ENCODE measurements at regions not wholly inside any gene's neighbourhood (a gene's known extent, or its start where the extent isn't known, plus 50 kb on each side); places are given as distances from the start of the nearest gene placed in this dataset.
"Not testable (repeated sequence)": the region's sequence is repeated elsewhere in the genome, so short reads cannot be mapped to it uniquely, and the experiment has no call there.

GRCh38 chr1:200496937-200497336, 87.1 kb upstream of the ZNF281 start:
- DNase-seq (ENCODE audit: low read depth) = peak; percentile 17

DNA sequence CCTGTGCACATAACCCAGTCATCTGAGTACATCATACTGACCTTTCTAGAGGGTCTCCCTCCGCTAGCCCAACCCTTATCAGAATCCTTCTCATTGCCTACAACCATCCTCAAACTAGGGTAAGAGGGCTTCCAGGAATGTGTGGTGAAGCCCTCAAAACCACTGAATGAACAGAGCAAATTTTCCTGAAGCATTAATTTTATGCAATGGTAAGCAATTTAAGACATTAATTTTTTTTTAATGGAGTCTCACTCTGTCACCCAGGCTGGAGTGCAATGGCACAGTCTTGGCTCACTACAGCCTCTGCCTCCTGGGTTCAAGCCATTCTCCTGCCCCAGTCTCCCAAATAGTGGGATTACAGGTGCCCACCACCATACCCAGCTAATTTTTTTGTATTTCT, 86.1 kb upstream of the ZNF281 start:
- no peak for DNase-seq (ENCODE audit: low read depth)

DNA sequence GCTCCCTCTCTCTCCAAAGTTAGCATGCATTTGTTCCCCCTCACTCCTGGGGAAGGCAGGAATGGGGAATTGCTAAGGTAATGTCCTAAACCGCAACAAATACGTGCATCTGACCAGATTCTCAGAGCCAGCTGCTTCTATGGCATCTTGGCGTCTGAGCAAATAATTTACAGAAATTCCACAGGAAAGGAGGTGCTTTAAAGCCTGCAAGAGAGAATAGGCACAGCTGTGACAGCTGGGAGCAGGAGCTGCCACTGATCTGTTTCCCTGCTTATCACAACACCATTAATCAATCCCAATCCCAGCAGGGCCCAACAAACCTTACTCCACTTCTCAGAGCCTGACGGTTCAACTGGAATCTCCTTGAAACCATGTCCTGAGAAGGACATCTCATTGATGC, 83.5 kb upstream of the ZNF281 start:
- DNase-seq (ENCODE audit: low read depth) = no peak

- DNase-seq (ENCODE audit: low read depth) = no peak
These were observed 81.3 kb upstream of the ZNF281 start for GRCh38 chr1:200491103-200491502.

DNA sequence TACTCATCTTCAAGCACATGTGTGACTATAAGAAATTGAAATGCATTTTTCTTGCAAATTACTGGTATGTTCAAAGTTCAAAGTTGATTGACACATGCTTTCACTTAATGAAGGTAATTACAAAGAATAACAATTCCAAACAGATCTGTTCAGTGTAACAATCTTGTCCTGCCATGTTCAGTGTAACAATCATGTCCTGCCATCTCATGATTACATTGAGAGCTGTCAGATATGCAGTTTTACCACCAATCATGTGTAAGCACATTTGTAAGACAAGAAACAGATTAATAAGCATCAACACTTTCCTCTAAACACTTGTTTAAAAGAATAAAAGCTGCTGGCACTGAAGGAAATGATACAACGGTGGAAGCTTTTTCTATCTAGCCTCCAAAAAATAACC, 80.3 kb upstream of the ZNF281 start:
- DNase-seq (ENCODE audit: low read depth) = no peak

DNA sequence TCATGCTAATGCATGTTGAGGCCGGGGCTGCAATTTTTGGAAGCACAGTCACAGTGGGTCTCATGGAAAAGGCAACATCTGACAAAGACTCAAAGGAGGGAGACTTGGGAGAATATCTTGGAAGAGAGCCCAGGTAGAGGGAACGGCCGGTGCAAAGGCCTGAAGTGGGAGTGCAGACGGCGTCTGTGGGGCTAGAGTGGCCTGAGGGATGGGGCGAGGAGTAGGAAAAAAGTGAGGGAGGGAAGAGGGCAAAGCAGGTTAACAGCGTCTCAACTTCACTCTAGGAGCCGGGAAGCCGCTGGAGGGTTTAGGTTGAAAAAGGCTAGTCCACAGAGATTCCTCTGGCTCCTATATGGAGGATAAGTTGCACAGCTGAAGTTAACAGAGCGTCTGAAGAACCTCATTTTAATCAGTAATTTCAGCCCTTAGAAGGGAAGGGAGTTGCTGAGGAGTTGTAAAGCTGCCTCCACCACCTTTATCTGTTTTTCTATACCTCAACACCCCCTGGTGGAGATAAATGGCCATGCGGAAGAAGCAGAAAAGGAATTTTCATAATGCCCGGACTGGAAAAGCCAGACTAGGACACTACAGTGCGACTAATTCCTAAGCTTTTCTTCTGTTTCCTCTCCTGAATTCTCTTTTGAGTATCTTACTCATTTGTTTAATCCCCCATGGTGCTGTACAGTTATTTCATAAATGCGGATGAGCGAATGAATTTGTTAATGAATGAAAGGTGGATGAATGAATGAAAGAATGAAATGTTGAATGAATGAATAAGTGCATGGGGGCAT, 78.7 kb upstream of the ZNF281 start:
- peak; percentile 83 for DNase-seq (ENCODE audit: low read depth)

GRCh38 chr1:200487650-200488049, 77.8 kb upstream of the ZNF281 start:
- no peak for DNase-seq (ENCODE audit: low read depth)

DNA sequence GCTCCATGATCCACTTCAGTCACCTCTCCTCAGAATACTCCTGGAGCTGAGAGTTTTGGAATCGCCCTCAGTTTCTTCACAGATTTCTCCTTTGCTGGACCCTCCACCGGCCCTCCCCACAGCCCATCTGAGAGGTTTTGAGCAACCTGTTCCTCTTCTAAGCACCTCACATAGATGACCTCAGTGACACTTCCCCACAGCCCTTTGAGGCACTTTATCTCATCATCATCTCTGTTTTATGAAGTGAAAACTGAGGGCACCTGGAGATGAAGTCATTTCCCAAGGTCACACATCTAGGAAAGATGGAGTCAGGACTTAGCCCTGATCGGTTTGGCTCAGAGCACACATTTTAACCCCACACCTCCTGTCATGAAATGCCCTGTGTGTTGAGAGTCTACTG, 76.8 kb upstream of the ZNF281 start:
- no peak for DNase-seq (ENCODE audit: low read depth)

DNA sequence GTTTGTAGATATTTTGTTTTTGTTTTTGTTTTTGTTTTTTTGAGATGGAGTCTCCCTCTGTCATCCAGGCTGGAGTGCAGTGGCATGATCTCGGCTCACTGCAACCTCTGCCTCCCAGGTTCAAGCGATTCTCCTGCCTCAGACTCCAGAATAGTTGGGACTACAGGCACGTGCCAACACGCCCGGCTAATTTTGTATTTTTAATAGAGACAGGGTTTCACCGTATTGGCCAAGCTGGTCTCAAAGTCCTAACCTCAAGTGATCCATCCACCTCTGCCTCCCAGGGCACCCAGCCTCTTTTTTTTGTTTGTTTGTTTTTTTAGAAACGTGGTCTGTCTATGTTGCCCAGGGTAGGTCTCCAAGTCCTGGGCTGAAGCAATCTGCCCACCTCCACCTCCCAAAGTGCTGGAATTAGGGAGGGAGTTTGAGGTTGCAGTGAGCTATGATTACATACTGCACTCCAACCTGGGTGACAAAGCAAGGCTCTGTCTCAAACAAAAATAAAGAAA, 74.7 kb upstream of the ZNF281 start:
- DNase-seq (ENCODE audit: low read depth) = not testable (repeated sequence)

GRCh38 chr1:200483491-200484143, 73.8 kb upstream of the ZNF281 start:
- DNase-seq (ENCODE audit: low read depth) = peak; percentile 99

- DNase-seq (ENCODE audit: low read depth) = no peak
These were observed 71.1 kb upstream of the ZNF281 start for GRCh38 chr1:200480964-200481363.

GRCh38 chr1:200479816-200480215, 70.0 kb upstream of the ZNF281 start:
- peak; percentile 37 for DNase-seq (ENCODE audit: low read depth)

GRCh38 chr1:200478945-200479558, 69.2 kb upstream of the ZNF281 start:
- no peak for DNase-seq (ENCODE audit: low read depth)

DNA sequence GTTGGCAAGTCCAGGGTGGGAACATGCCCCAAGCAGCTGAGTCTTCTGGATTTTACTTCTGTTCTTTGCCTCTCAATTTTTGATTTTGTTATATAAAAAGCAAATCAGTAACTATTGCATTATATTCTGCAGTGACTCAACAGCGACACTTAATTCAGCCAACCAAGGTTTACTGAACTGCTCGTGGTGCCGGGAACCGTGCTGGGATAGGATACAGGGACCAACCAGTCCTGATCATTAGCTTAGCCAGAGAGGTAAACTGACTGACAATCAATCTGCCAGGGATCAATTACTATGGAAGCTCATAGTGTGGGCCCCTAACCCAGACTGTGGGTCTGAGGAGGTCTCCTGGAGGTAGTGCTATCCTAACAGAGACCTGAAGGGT, 68.4 kb upstream of the ZNF281 start:
- no peak for DNase-seq (ENCODE audit: low read depth)

DNA sequence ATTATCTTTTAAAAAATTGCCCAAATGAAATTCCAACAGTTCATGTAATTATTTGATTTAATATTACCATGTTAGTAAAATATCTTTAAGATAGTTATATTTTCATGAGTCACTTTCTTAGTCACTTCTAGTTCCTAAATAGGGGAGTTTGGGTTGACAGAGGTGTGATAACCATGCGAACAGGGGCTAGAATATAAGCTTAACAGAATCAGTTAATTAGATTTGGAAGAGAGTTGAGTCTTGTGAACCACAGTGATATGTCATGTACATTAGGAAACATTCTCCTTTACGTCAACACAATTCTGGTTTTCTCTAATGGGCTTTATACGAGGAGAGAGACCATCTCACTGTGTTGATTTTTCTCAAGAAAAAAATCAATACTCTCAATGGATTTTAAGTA, 64.8 kb upstream of the ZNF281 start:
- no peak for DNase-seq (ENCODE audit: low read depth)

DNA sequence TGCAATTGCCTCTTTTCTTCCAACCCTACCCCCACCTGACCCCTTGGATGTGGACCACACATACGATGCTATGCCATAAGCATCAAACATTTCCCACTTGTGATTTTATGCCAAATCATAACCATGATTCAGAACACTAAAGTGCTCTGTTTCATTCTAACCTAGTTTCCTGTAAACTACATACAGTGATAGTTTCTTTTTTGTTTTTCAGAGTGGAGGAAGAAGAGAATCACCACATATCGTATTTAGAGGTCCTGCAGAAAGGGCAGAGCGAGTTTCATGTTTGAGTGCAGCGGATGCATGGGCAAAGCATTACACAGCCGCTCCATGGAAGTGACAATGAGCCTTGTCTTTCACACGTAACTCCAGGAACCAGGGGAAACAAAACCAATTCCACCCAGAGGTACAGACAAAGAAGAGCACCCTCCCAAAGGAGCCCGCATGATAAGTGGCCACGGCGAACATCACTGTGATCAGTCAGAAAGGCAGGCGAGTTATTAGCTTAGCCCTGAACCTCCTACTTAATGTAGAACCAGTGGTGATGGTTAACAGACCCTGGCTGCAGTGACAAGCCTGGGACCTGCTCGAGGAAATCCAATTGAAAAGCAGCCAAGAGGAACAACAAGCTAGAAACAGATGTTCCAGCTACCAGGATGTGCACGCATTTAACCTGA, 64.0 kb upstream of the ZNF281 start:
- no peak for DNase-seq (ENCODE audit: low read depth)

GRCh38 chr1:200471739-200472138, 61.9 kb upstream of the ZNF281 start:
- no peak for DNase-seq (ENCODE audit: low read depth)

DNA sequence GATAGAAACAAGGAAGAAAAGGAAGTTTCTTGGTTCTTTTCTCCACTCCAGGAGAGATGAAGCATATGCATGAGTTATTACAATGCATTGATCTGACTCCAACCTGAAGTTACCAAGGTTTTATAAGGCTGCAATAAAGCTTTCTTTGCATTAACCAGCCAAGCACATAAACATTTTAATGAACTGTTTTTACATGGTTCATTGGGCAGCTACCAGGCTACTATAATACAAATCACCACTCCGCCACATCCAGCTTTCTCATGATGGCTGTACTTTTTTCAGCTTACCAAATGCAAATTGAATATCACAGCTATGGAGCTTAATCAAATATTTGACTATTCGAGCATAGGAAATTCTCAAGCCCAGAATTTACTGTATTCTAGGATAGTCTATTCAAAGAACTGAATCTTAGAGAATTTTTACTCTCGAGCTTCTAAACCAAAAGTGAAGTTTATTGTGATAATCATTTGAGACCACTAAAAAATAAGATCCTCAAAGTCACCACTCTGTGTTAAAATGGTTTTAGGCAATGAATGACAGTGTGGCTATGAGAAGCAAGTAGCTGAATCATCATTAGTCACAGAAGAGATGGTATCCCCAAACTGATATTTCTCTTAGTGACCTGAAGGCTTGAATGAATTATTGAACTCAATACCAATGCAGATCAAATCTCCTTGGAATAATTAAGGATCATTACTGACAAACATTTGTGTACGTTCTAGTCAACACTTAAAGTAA, 58.6 kb upstream of the ZNF281 start:
- peak; percentile 46 for DNase-seq (ENCODE audit: low read depth)

DNA sequence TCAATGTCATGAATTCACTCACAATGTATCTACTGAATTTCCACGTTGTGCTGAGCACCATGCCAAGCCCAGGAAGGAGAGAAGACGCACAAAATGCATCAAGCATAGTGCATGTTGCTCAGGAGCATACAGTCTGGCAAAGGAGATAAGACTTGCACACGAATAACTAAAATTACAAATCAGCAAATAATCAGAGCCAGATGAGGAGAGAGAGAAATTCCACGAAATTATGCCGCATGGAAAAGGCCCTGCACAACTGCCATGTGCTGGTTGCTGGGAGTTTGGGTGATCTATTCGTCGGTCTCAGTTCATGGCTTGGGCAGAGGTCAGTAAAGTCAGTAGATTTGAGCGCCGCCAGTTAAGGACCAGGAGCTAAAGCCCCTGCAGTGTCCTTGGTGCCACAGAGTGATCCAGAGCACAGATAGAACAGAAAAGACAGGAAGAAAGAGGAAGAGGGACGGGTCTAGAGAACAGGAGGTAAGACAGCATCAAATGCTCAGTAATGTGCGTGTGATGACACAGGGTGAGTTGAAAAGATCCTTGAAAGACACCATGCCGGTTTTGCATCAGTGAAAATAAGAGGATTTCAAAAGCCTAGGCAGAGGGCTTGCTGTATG, 55.1 kb upstream of the ZNF281 start:
- no peak for DNase-seq (ENCODE audit: low read depth)
